Trophoblast cell (in vitro differentiated cells and primary cell): ENCODE measurements at regions not wholly inside any gene's neighbourhood (a gene's known extent, or its start where the extent isn't known, plus 50 kb on each side); places are given as distances from the start of the nearest gene placed in this dataset.

ENCODE experiments used
- DNase-seq, 2 donors: peaks; one replicate each; pipeline ENCODE4 v3.0.0-alpha.2; 2016
- H2AFZ ChIP-seq: 2 replicates; pipeline ENCODE4 v1.6.1; 2013; ENCODE audit warnings: low read length, moderate library complexity, mild to moderate bottlenecking; ENCODE audit not compliant: insufficient read depth, poor library complexity
- H2AK5ac ChIP-seq: 2 replicates; pipeline ENCODE4 v1.6.1; 2013; ENCODE audit warnings: mild to moderate bottlenecking, low read length
- H2BK120ac ChIP-seq: 2 replicates; pipeline ENCODE4 v1.6.1; 2013; ENCODE audit warnings: low read length, mild to moderate bottlenecking, moderate library complexity; ENCODE audit not compliant: insufficient read depth, poor library complexity
- H2BK12ac ChIP-seq: 2 replicates; pipeline ENCODE4 v1.6.1; 2013; ENCODE audit warnings: mild to moderate bottlenecking, low read length, moderate library complexity
- H2BK5ac ChIP-seq: 2 replicates; pipeline ENCODE4 v1.6.1; 2013; ENCODE audit warnings: low read length, low read depth, moderate library complexity, mild to moderate bottlenecking; ENCODE audit not compliant: poor library complexity
- H3K14ac ChIP-seq: 2 replicates; pipeline ENCODE4 v1.6.1; 2013; ENCODE audit warnings: mild to moderate bottlenecking, low read length
- H3K18ac ChIP-seq: 2 replicates; pipeline ENCODE4 v1.6.1; 2013; ENCODE audit warnings: mild to moderate bottlenecking, low read length
- H3K23ac ChIP-seq: 2 replicates; pipeline ENCODE4 v1.6.1; 2013; ENCODE audit warnings: low read length
- H3K27ac ChIP-seq: 2 replicates; pipeline ENCODE4 v1.5.1; 2013; ENCODE audit warnings: low read depth, mild to moderate bottlenecking, inconsistent platforms, low read length, moderate library complexity
- H3K27me3 ChIP-seq: 2 replicates; pipeline ENCODE4 v1.6.1; 2013; ENCODE audit warnings: inconsistent platforms, mild to moderate bottlenecking, low read length, moderate library complexity; ENCODE audit not compliant: insufficient read depth
- H3K36me3 ChIP-seq, 2 experiments: 1 replicate in 1 of 2; 2 replicates in 1 of 2; pipeline ENCODE4 v1.6.1; 2013; ENCODE audit warnings: low read length in 2 of 2, mild to moderate bottlenecking in 2 of 2, moderate library complexity in 1 of 2; ENCODE audit not compliant: insufficient read depth in 2 of 2, control insufficient read depth in 1 of 2
- H3K4ac ChIP-seq: 2 replicates; pipeline ENCODE4 v1.6.1; 2013; ENCODE audit warnings: low read depth, mild to moderate bottlenecking, low read length, moderate library complexity
- H3K4me1 ChIP-seq, 2 experiments: 1 replicate in 1 of 2; 2 replicates in 1 of 2; pipeline ENCODE4 v1.6.1; 2013; ENCODE audit warnings: low read length in 2 of 2, mild to moderate bottlenecking in 2 of 2, moderate library complexity in 1 of 2; ENCODE audit not compliant: insufficient read depth in 2 of 2, control insufficient read depth in 1 of 2
- H3K4me2 ChIP-seq: 2 replicates; pipeline ENCODE4 v1.6.1; 2013; ENCODE audit warnings: inconsistent platforms, mild to moderate bottlenecking, low read length, moderate library complexity
- H3K4me3 ChIP-seq: 2 replicates; pipeline ENCODE4 v1.5.1; 2013; ENCODE audit warnings: mild to moderate bottlenecking, low read depth, low read length, inconsistent platforms
- H3K79me1 ChIP-seq: one replicate; pipeline ENCODE4 v1.6.1; 2013; ENCODE audit warnings: low read length
- H3K79me2 ChIP-seq: 2 replicates; pipeline ENCODE4 v1.6.1; 2013; ENCODE audit warnings: low read length, mild to moderate bottlenecking; ENCODE audit not compliant: control insufficient read depth, insufficient read depth, poor library complexity
- H3K9ac ChIP-seq: 2 replicates; pipeline ENCODE4 v1.6.1; 2013; ENCODE audit warnings: mild to moderate bottlenecking, low read length
- H3K9me3 ChIP-seq: 2 replicates; pipeline ENCODE4 v1.6.1; 2013; ENCODE audit warnings: low read depth, mild to moderate bottlenecking, control low read depth, inconsistent platforms, low read length; ENCODE audit not compliant: insufficient read depth
- H4K12ac ChIP-seq: 2 replicates; pipeline ENCODE4 v1.6.1; 2013; ENCODE audit warnings: low read depth, mild to moderate bottlenecking, low read length, moderate library complexity
- H4K8ac ChIP-seq: 2 replicates; pipeline ENCODE4 v1.6.1; 2013; ENCODE audit warnings: low read depth, mild to moderate bottlenecking, low read length, moderate library complexity
- H4K91ac ChIP-seq: one replicate; pipeline ENCODE4 v1.6.1; 2013; ENCODE audit warnings: low read depth, mild to moderate bottlenecking, low read length, moderate library complexity
- WGBS: extraction: QIAGEN DNeasy Blood & Tissue Kit; methylation state at CpG from one replicate; pipeline ENCODE4 v1.1.7; 2013; ENCODE audit warnings: missing lambda C conversion rate; ENCODE audit not compliant: insufficient read length, insufficient coverage; ENCODE audit errors: extremely low coverage; 5-methylcytosine and 5-hydroxymethylcytosine counted together

GRCh38 chr11:114826910-114827442 lies 148.6 kb downstream of the NXPE2 start:
- no peak overlapping the region for H3K4me2 ChIP-seq
- H3K4me1 ChIP-seq = no peaks in the 10 kb centered on the region
- no peak overlapping the region for H3K18ac ChIP-seq
- H2BK120ac ChIP-seq = no peak overlapping the region
- H3K79me2 ChIP-seq = no peaks in the 10 kb centered on the region
- H4K91ac ChIP-seq = no peak overlapping the region
- H3K9ac ChIP-seq = no peak overlapping the region
- no peaks in the 10 kb centered on the region for H3K27me3 ChIP-seq
- no peaks in the 10 kb centered on the region for H3K36me3 ChIP-seq
- H3K14ac ChIP-seq = no peak overlapping the region
- no peak overlapping the region for H2AFZ ChIP-seq
- no peak overlapping the region for H2BK12ac ChIP-seq
- H3K4ac ChIP-seq = no peak overlapping the region
- no peak overlapping the region for H2AK5ac ChIP-seq
- H3K4me3 ChIP-seq = no peak overlapping the region
- no peak overlapping the region for H4K8ac ChIP-seq
- no peaks in the 10 kb centered on the region for H3K79me1 ChIP-seq
- no peak for DNase-seq
- WGBS = no CpG with 5 or more reads among the region's 7 CpGs
- no peak overlapping the region for H3K27ac ChIP-seq
- no peak overlapping the region for H4K12ac ChIP-seq
- no peak overlapping the region for H3K23ac ChIP-seq
- no peaks in the 10 kb centered on the region for H3K9me3 ChIP-seq
- H2BK5ac ChIP-seq = no peak overlapping the region

- H2BK120ac ChIP-seq = no peak overlapping the region
- no peaks in the 10 kb centered on the region for H3K9me3 ChIP-seq
- no peak for DNase-seq
- no peaks in the 10 kb centered on the region for H3K27me3 ChIP-seq
- no peak overlapping the region for H3K4ac ChIP-seq
- H4K8ac ChIP-seq = no peak overlapping the region
- no peaks in the 10 kb centered on the region for H3K79me1 ChIP-seq
- no peak overlapping the region for H2AFZ ChIP-seq
- no peak overlapping the region for H2AK5ac ChIP-seq
- H4K91ac ChIP-seq = no peak overlapping the region
- no peak overlapping the region for H3K14ac ChIP-seq
- WGBS = no CpG with 5 or more reads among the region's 3 CpGs
- no peaks in the 10 kb centered on the region for H3K4me1 ChIP-seq
- H3K18ac ChIP-seq = no peak overlapping the region
- H3K27ac ChIP-seq = no peak overlapping the region
- no peaks in the 10 kb centered on the region for H3K79me2 ChIP-seq
- H3K23ac ChIP-seq = no peak overlapping the region
- no peak overlapping the region for H2BK12ac ChIP-seq
- H3K9ac ChIP-seq = no peak overlapping the region
- no peak overlapping the region for H4K12ac ChIP-seq
- no peak overlapping the region for H3K4me3 ChIP-seq
- H3K36me3 ChIP-seq = no peaks in the 10 kb centered on the region
- H3K4me2 ChIP-seq = no peak overlapping the region
- no peak overlapping the region for H2BK5ac ChIP-seq
Observed at GRCh38 chr11:114827736-114828135, 149.4 kb downstream of the NXPE2 start.

GRCh38 chr11:114832532-114833125 lies 154.3 kb downstream of the NXPE2 start:
- H3K36me3 ChIP-seq = no peaks in the 10 kb centered on the region
- no peaks in the 10 kb centered on the region for H3K27me3 ChIP-seq
- no peak overlapping the region for H3K9ac ChIP-seq
- H3K79me1 ChIP-seq = no peaks in the 10 kb centered on the region
- H4K91ac ChIP-seq = no peak overlapping the region
- no peak overlapping the region for H2BK120ac ChIP-seq
- no peak overlapping the region for H3K27ac ChIP-seq
- H4K12ac ChIP-seq = no peak overlapping the region
- H2AK5ac ChIP-seq = no peak overlapping the region
- H3K79me2 ChIP-seq = no peaks in the 10 kb centered on the region
- H3K14ac ChIP-seq = no peak overlapping the region
- no peak for DNase-seq
- H3K4me3 ChIP-seq = no peak overlapping the region
- no peak overlapping the region for H3K4ac ChIP-seq
- no CpG with 5 or more reads among the region's 6 CpGs for WGBS
- no peak overlapping the region for H2BK5ac ChIP-seq
- H2BK12ac ChIP-seq = no peak overlapping the region
- no peak overlapping the region for H3K18ac ChIP-seq
- H3K23ac ChIP-seq = no peak overlapping the region
- H3K4me1 ChIP-seq = no peaks in the 10 kb centered on the region
- no peaks in the 10 kb centered on the region for H3K9me3 ChIP-seq
- H2AFZ ChIP-seq = no peak overlapping the region
- no peak overlapping the region for H4K8ac ChIP-seq
- H3K4me2 ChIP-seq = no peak overlapping the region

GRCh38 chr11:114836161-114836560 lies 157.8 kb downstream of the NXPE2 start:
- DNase-seq = no peak
- Histone ChIP-seq H2BK5ac (no peak overlapping the region), H4K91ac (no peak overlapping the region), H4K8ac (no peak overlapping the region), H2BK12ac (no peak overlapping the region), H3K4ac (no peak overlapping the region), H3K27me3 (no peaks in the 10 kb centered on the region), H2AFZ (no peak overlapping the region), H3K4me3 (no peak overlapping the region), H3K9ac (no peak overlapping the region), H2AK5ac (no peak overlapping the region), H3K9me3 (no peaks in the 10 kb centered on the region), H3K4me2 (no peak overlapping the region), H3K79me1 (no peaks in the 10 kb centered on the region), H3K79me2 (no peaks in the 10 kb centered on the region), H4K12ac (no peak overlapping the region), H3K36me3 (no peaks in the 10 kb centered on the region), H3K23ac (no peak overlapping the region), H3K18ac (no peak overlapping the region), H2BK120ac (no peak overlapping the region), H3K4me1 (no peaks in the 10 kb centered on the region), H3K14ac (no peak overlapping the region), H3K27ac (no peak overlapping the region)
- no CpG with 5 or more reads among the region's 3 CpGs for WGBS
